Osteoblast (primary cell): ENCODE measurements at regions not wholly inside any gene's neighbourhood (a gene's known extent, or its start where the extent isn't known, plus 50 kb on each side); places are given as distances from the start of the nearest gene placed in this dataset.

Source experiments
- DNase-seq: peaks from one replicate; pipeline ENCODE4 v3.0.0; 2011; ENCODE audit warnings: low spot score, mixed read lengths; ENCODE audit not compliant: insufficient read length; ENCODE audit errors: missing footprints
- H2AFZ ChIP-seq: 2 replicates; pipeline ENCODE4 v1.6.0; 2011; ENCODE audit warnings: mild to moderate bottlenecking, low read length
- H3K27ac ChIP-seq: 2 replicates; pipeline ENCODE4 v1.5.1; 2011; ENCODE audit warnings: mild to moderate bottlenecking, low read depth, low read length, moderate library complexity
- H3K27me3 ChIP-seq: 2 replicates; pipeline ENCODE4 v1.6.0; 2012; ENCODE audit warnings: mild to moderate bottlenecking, control low read depth, inconsistent platforms, low read length, moderate library complexity; ENCODE audit not compliant: insufficient read depth
- H3K36me3 ChIP-seq: 2 replicates; pipeline ENCODE4 v1.5.1; 2011; ENCODE audit warnings: mild to moderate bottlenecking, low read length, control low read depth, moderate library complexity; ENCODE audit not compliant: insufficient read depth
- H3K4me1 ChIP-seq: 2 replicates; pipeline ENCODE4 v1.5.1; 2011; ENCODE audit warnings: mild to moderate bottlenecking, low read length, control low read depth, moderate library complexity; ENCODE audit not compliant: insufficient read depth
- H3K4me2 ChIP-seq: 2 replicates; pipeline ENCODE4 v1.6.0; 2011; ENCODE audit warnings: mild to moderate bottlenecking, low read length; ENCODE audit not compliant: insufficient read depth
- H3K4me3 ChIP-seq: fragments of 200-600 bp; sonication (generic); 3 replicates; pipeline ENCODE4 v1.5.1; 2012; ENCODE audit warnings: mild to moderate bottlenecking, low read length, inconsistent platforms; ENCODE audit not compliant: insufficient read depth
- H3K79me2 ChIP-seq: 2 replicates; pipeline ENCODE4 v1.6.0; 2012; ENCODE audit warnings: mild to moderate bottlenecking, low read length, control low read depth, inconsistent platforms; ENCODE audit not compliant: insufficient read depth
- H3K9me3 ChIP-seq: 2 replicates; pipeline ENCODE4 v1.5.1; 2011; ENCODE audit warnings: low read depth, low read length, control low read depth
- H4K20me1 ChIP-seq: 2 replicates; pipeline ENCODE4 v1.6.0; 2012; ENCODE audit warnings: mild to moderate bottlenecking, low read length, control low read depth; ENCODE audit not compliant: insufficient read depth
- CTCF ChIP-seq: IDR thresholded peaks from 2 replicates; pipeline ENCODE4 v1.5.1; 2011; ENCODE audit warnings: mild to moderate bottlenecking, low read depth, low read length, moderate library complexity; ENCODE audit errors: extremely low read depth

DNA sequence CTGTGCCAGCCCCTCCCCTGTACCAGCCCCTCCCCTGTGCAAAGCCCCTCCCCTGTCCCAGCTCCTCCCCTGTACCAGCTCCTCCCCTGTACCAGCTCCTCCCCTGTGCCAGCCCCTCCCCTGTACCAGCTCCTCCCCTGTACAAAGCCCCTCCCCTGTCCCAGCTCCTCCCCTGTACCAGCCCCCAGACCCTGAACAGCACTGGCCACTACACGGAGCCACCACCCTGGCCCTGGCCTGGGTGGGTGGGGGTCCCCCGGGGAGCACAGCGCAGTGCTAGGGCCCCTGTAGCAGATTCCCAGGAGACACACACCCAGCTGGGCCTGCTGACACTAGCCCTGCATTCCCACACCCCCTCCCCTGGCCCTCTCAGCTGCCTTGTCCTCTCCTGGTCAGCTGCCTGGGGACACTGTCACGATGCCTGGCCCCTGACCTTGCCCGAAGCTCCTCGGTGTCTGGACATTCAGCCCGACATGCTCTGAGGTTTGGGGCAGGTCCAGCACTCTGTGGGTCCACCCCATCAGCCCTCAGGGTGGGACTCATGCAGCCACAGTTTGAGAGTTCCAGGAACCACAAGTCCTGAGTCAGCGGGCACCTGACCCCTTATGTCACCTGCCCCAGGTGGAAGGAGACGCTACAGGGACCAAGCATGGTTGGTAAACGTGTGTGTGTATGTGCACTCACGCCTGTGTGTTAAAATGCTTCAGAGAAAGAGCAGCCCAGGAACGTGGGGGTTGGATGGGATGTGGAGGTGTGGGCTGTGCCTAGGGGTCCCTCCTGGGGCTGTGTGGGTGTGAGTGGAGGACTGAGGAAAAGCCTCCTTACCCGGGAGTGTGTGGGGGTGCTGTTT lies 114.2 kb downstream of the METRNL start:
- Histone ChIP-seq H3K79me2 (no peaks in the 10 kb centered on the region), H3K4me3 (no peak overlapping the region), H3K9me3 (no peaks in the 10 kb centered on the region), H3K27ac (peak overlapping the region; percentile 83), H3K4me1 (peaks cover 61% of the 10 kb centered on the region), H4K20me1 (no peaks in the 10 kb centered on the region), H3K27me3 (no peaks in the 10 kb centered on the region), H3K4me2 (no peak overlapping the region), H3K36me3 (no peaks in the 10 kb centered on the region), H2AFZ (peak overlapping the region; percentile 3)
- no peak for TF ChIP-seq CTCF
- peak; percentile 91 for DNase-seq

GRCh38 chr17:83194186-83194561 lies 114.8 kb downstream of the METRNL start:
- H3K4me3 ChIP-seq, result no peak overlapping the region
- peak overlapping the region; percentile 83 for H3K27ac ChIP-seq
- H3K4me2 ChIP-seq, result no peak overlapping the region
- H3K27me3 ChIP-seq, result no peaks in the 10 kb centered on the region
- H3K4me1 ChIP-seq, result peaks cover 65% of the 10 kb centered on the region
- no peak overlapping the region for H2AFZ ChIP-seq
- no peaks in the 10 kb centered on the region for H3K79me2 ChIP-seq
- H3K36me3 ChIP-seq, result no peaks in the 10 kb centered on the region
- H4K20me1 ChIP-seq, result no peaks in the 10 kb centered on the region
- H3K9me3 ChIP-seq, result no peaks in the 10 kb centered on the region
- TF ChIP-seq CTCF, result no peak
- peak; percentile 71 for DNase-seq

- no peak for TF ChIP-seq CTCF
- H4K20me1 ChIP-seq, result no peaks in the 10 kb centered on the region
- peak; percentile 93 for DNase-seq
- H3K4me2 ChIP-seq, result peak overlapping the region; percentile 37
- peak overlapping the region; percentile 83 for H3K27ac ChIP-seq
- no peaks in the 10 kb centered on the region for H3K9me3 ChIP-seq
- no peak overlapping the region for H2AFZ ChIP-seq
- H3K36me3 ChIP-seq, result no peaks in the 10 kb centered on the region
- H3K4me1 ChIP-seq, result peaks cover 65% of the 10 kb centered on the region
- no peaks in the 10 kb centered on the region for H3K79me2 ChIP-seq
- peak overlapping the region; percentile 21 for H3K4me3 ChIP-seq
- no peaks in the 10 kb centered on the region for H3K27me3 ChIP-seq
Observed at GRCh38 chr17:83194761-83195329, 115.4 kb downstream of the METRNL start.

- peak overlapping the region; percentile 83 for H3K27ac ChIP-seq
- peak overlapping the region; percentile 6 for H3K4me3 ChIP-seq
- peaks cover 65% of the 10 kb centered on the region for H3K4me1 ChIP-seq
- DNase-seq, result peak; percentile 98
- no peaks in the 10 kb centered on the region for H4K20me1 ChIP-seq
- H3K79me2 ChIP-seq, result no peaks in the 10 kb centered on the region
- H2AFZ ChIP-seq, result no peak overlapping the region
- peak overlapping the region; percentile 37 for H3K4me2 ChIP-seq
- H3K36me3 ChIP-seq, result no peaks in the 10 kb centered on the region
- no peaks in the 10 kb centered on the region for H3K27me3 ChIP-seq
- no peaks in the 10 kb centered on the region for H3K9me3 ChIP-seq
- TF ChIP-seq CTCF, result peak; percentile 21
Observed at GRCh38 chr17:83195330-83196023, 116.1 kb downstream of the METRNL start.
